AG10803 (cell line): ENCODE measurements at regions not wholly inside any gene's neighbourhood (a gene's known extent, or its start where the extent isn't known, plus 50 kb on each side); places are given as distances from the start of the nearest gene placed in this dataset.

Experiments
- DNase-seq: peaks from one replicate; pipeline ENCODE4 v3.0.0; 2010; ENCODE audit warnings: low read depth
- H3K4me3 ChIP-seq: 2 replicates; pipeline ENCODE4 v1.5.1; 2011; ENCODE audit warnings: mild to moderate bottlenecking, low read length, control low read depth
- TF ChIP-seq, protein P1 (sequence below): conservative IDR thresholded peaks from 2 replicates; pipeline ENCODE4 v1.5.1; 2011; ENCODE audit warnings: mild to moderate bottlenecking, low read length, control low read depth, inconsistent platforms

- TF ChIP-seq, protein P1, sequence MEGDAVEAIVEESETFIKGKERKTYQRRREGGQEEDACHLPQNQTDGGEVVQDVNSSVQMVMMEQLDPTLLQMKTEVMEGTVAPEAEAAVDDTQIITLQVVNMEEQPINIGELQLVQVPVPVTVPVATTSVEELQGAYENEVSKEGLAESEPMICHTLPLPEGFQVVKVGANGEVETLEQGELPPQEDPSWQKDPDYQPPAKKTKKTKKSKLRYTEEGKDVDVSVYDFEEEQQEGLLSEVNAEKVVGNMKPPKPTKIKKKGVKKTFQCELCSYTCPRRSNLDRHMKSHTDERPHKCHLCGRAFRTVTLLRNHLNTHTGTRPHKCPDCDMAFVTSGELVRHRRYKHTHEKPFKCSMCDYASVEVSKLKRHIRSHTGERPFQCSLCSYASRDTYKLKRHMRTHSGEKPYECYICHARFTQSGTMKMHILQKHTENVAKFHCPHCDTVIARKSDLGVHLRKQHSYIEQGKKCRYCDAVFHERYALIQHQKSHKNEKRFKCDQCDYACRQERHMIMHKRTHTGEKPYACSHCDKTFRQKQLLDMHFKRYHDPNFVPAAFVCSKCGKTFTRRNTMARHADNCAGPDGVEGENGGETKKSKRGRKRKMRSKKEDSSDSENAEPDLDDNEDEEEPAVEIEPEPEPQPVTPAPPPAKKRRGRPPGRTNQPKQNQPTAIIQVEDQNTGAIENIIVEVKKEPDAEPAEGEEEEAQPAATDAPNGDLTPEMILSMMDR, result no peak
- no peak for DNase-seq
- no peak overlapping the region for H3K4me3 ChIP-seq
These were observed 176.6 kb downstream of the GALC start for GRCh38 chr14:87816416-87816815.

GRCh38 chr14:87815121-87815520 is 177.9 kb downstream of the GALC start:
- TF ChIP-seq, protein P1, result no peak
- DNase-seq, result no peak

GRCh38 chr14:87813686-87814085 is 179.3 kb downstream of the GALC start:
- H3K4me3 ChIP-seq, result no peak overlapping the region
- TF ChIP-seq, protein P1, result no peak
- DNase-seq, result no peak

More at GRCh38 chr14:87815121-87815520, 177.9 kb downstream of the GALC start:
- H3K4me3 ChIP-seq, result no peak overlapping the region

- H3K4me3 ChIP-seq, result no peak overlapping the region
- no peak for DNase-seq
- TF ChIP-seq, protein P1, result no peak
These were observed 179.8 kb downstream of the GALC start for GRCh38 chr14:87813211-87813610.

- DNase-seq, result no peak
- TF ChIP-seq, protein P1, result no peak
- no peak overlapping the region for H3K4me3 ChIP-seq
These were observed 181.7 kb downstream of the GALC start for GRCh38 chr14:87811246-87811645.

DNA sequence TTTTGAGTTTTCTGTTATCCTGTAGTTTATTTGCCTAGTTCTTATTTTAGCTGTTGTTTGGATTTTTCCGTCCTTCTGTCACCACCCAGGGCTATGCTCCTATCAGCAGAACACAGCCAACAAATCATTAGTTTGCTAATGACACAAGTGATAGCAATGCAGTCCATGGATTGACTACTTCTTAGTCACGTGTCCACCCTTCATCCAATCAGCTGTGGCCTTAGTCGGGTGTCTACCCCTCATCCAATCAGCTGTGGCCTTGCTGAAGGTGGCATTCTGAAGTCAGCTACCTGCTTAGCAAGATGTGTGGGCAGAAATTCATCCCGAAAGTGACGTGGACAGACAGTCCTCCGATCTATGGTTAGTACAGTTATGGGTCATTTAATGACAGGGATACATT is 182.3 kb downstream of the GALC start:
- DNase-seq, result no peak
- TF ChIP-seq, protein P1, result no peak
- H3K4me3 ChIP-seq, result no peak overlapping the region

GRCh38 chr14:87809261-87809660 is 183.7 kb downstream of the GALC start:
- TF ChIP-seq, protein P1, result no peak
- H3K4me3 ChIP-seq, result no peak overlapping the region
- no peak for DNase-seq
